Activated naive CD8-positive, alpha-beta T cell treated with anti-CD3 and anti-CD28 coated beads, Interleukin-2, amount 50 U/mL, for 24 hours (primary cell): ENCODE measurements at regions not wholly inside any gene's neighbourhood (a gene's known extent, or its start where the extent isn't known, plus 50 kb on each side); places are given as distances from the start of the nearest gene placed in this dataset.
"Not testable (repeated sequence)": the region's sequence is repeated elsewhere in the genome, so short reads cannot be mapped to it uniquely, and the experiment has no call there.

Experiments used
- ATAC-seq: fragments of 150-1000 bp; cut with Tn5 transposase; one replicate; pipeline ENCODE4 v1.10.0; 2021
- DNase-seq: peaks from one replicate; pipeline ENCODE4 v3.0.0; 2021
- H3K27ac Mint-ChIP-seq: one replicate; pipeline ENCODE4 v1.8.0; 2021; ENCODE audit warnings: mild to moderate bottlenecking, mixed read lengths
- H3K27me3 Mint-ChIP-seq: one replicate; pipeline ENCODE4 v1.8.0; 2021; ENCODE audit warnings: mixed read lengths
- H3K36me3 Mint-ChIP-seq: one replicate; pipeline ENCODE4 v1.8.0; 2021; ENCODE audit warnings: low read depth, mixed read lengths
- H3K4me1 Mint-ChIP-seq: one replicate; pipeline ENCODE4 v1.8.0; 2021; ENCODE audit warnings: mixed read lengths
- H3K4me3 Mint-ChIP-seq: one replicate; pipeline ENCODE4 v1.8.0; 2021; ENCODE audit warnings: mild to moderate bottlenecking, moderate library complexity, mixed read lengths
- H3K9me3 Mint-ChIP-seq: one replicate; pipeline ENCODE4 v1.8.0; 2021; ENCODE audit warnings: mixed read lengths

- H3K9me3 Mint-ChIP-seq, result no peaks in the 10 kb centered on the region
- no peaks in the 10 kb centered on the region for H3K4me1 Mint-ChIP-seq
- no peak overlapping the region for H3K4me3 Mint-ChIP-seq
- H3K27ac Mint-ChIP-seq, result no peak overlapping the region
- ATAC-seq (no peak), DNase-seq (no peak)
- H3K27me3 Mint-ChIP-seq, result no peaks in the 10 kb centered on the region
- H3K36me3 Mint-ChIP-seq, result no peaks in the 10 kb centered on the region
These were observed 2001.9 kb upstream of the C9orf72 start for GRCh38 chr9:29575219-29575618.

- Mint-ChIP-seq H3K4me1 (no peaks in the 10 kb centered on the region), H3K4me3 (no peak overlapping the region), H3K27me3 (no peaks in the 10 kb centered on the region)
These were observed 2015.1 kb upstream of the C9orf72 start for GRCh38 chr9:29588361-29588760.

GRCh38 chr9:29609282-29609681 lies 2036.0 kb upstream of the C9orf72 start:
- Mint-ChIP-seq H3K4me3 (no peak overlapping the region), H3K4me1 (no peaks in the 10 kb centered on the region), H3K27me3 (no peaks in the 10 kb centered on the region), H3K36me3 (no peaks in the 10 kb centered on the region), H3K27ac (no peak overlapping the region), H3K9me3 (peaks cover 18% of the 10 kb centered on the region)
- DNase-seq (no peak), ATAC-seq (no peak)

More at GRCh38 chr9:29588361-29588760, 2015.1 kb upstream of the C9orf72 start:
- H3K9me3 Mint-ChIP-seq, result peaks cover 11% of the 10 kb centered on the region
- no peak overlapping the region for H3K27ac Mint-ChIP-seq
- DNase-seq (no peak), ATAC-seq (no peak)
- H3K36me3 Mint-ChIP-seq, result no peaks in the 10 kb centered on the region

- no peak for DNase-seq
- H3K9me3 Mint-ChIP-seq, result peaks cover 9% of the 10 kb centered on the region
- no peaks in the 10 kb centered on the region for H3K27me3 Mint-ChIP-seq
- H3K4me3 Mint-ChIP-seq, result no peak overlapping the region
- no peak overlapping the region for H3K27ac Mint-ChIP-seq
- no peaks in the 10 kb centered on the region for H3K36me3 Mint-ChIP-seq
- ATAC-seq, result no peak
- H3K4me1 Mint-ChIP-seq, result no peaks in the 10 kb centered on the region
These were observed 2040.5 kb upstream of the C9orf72 start for GRCh38 chr9:29613773-29614172.

- Mint-ChIP-seq H3K27ac (no peak overlapping the region), H3K36me3 (no peaks in the 10 kb centered on the region), H3K27me3 (no peaks in the 10 kb centered on the region), H3K4me1 (no peaks in the 10 kb centered on the region), H3K4me3 (no peak overlapping the region), H3K9me3 (no peaks in the 10 kb centered on the region)
- no peak for DNase-seq
- ATAC-seq, result no peak
These were observed 2043.6 kb upstream of the C9orf72 start for GRCh38 chr9:29616844-29617243.

- no peak overlapping the region for H3K4me3 Mint-ChIP-seq
- no peak for DNase-seq
- H3K27ac Mint-ChIP-seq, result no peak overlapping the region
- ATAC-seq, result no peak
- H3K27me3 Mint-ChIP-seq, result no peaks in the 10 kb centered on the region
- H3K4me1 Mint-ChIP-seq, result no peaks in the 10 kb centered on the region
- peaks cover 1% of the 10 kb centered on the region for H3K36me3 Mint-ChIP-seq
- peaks cover 16% of the 10 kb centered on the region for H3K9me3 Mint-ChIP-seq
These were observed 2052.0 kb upstream of the C9orf72 start for GRCh38 chr9:29625292-29625731.

GRCh38 chr9:29625931-29626330 lies 2052.7 kb upstream of the C9orf72 start:
- DNase-seq (no peak), ATAC-seq (no peak)
- Mint-ChIP-seq H3K36me3 (peaks cover 1% of the 10 kb centered on the region), H3K4me3 (no peak overlapping the region), H3K9me3 (peaks cover 16% of the 10 kb centered on the region), H3K27ac (no peak overlapping the region), H3K4me1 (no peaks in the 10 kb centered on the region), H3K27me3 (no peaks in the 10 kb centered on the region)

- H3K27me3 Mint-ChIP-seq, H3K4me1 Mint-ChIP-seq, H3K27ac Mint-ChIP-seq, H3K4me3 Mint-ChIP-seq, DNase-seq, H3K36me3 Mint-ChIP-seq, ATAC-seq: not testable (repeated sequence)
- H3K9me3 Mint-ChIP-seq, result peaks cover 12% of the 10 kb centered on the region
These were observed 2055.6 kb upstream of the C9orf72 start for GRCh38 chr9:29628856-29629255.

- no peaks in the 10 kb centered on the region for H3K4me1 Mint-ChIP-seq
- DNase-seq (no peak), ATAC-seq (no peak)
- no peaks in the 10 kb centered on the region for H3K27me3 Mint-ChIP-seq
- no peaks in the 10 kb centered on the region for H3K36me3 Mint-ChIP-seq
- H3K27ac Mint-ChIP-seq, result no peak overlapping the region
- H3K9me3 Mint-ChIP-seq, result no peaks in the 10 kb centered on the region
- no peak overlapping the region for H3K4me3 Mint-ChIP-seq
These were observed 2064.4 kb upstream of the C9orf72 start for GRCh38 chr9:29637471-29638237.

- H3K4me1 Mint-ChIP-seq, result no peaks in the 10 kb centered on the region
- no peaks in the 10 kb centered on the region for H3K9me3 Mint-ChIP-seq
- no peaks in the 10 kb centered on the region for H3K27me3 Mint-ChIP-seq
- DNase-seq (no peak), ATAC-seq (no peak)
- no peak overlapping the region for H3K4me3 Mint-ChIP-seq
- no peak overlapping the region for H3K27ac Mint-ChIP-seq
- no peaks in the 10 kb centered on the region for H3K36me3 Mint-ChIP-seq
These were observed 2067.2 kb upstream of the C9orf72 start for GRCh38 chr9:29640507-29640906.

GRCh38 chr9:29644514-29644913 lies 2071.2 kb upstream of the C9orf72 start:
- H3K4me3 Mint-ChIP-seq, result no peak overlapping the region
- ATAC-seq, result no peak

GRCh38 chr9:29647451-29647850 lies 2074.2 kb upstream of the C9orf72 start:
- ATAC-seq (no peak), DNase-seq (no peak)
- Mint-ChIP-seq H3K27me3 (no peaks in the 10 kb centered on the region), H3K27ac (no peak overlapping the region), H3K9me3 (peaks cover 3% of the 10 kb centered on the region), H3K36me3 (no peaks in the 10 kb centered on the region), H3K4me3 (no peak overlapping the region), H3K4me1 (no peaks in the 10 kb centered on the region)

More at GRCh38 chr9:29644514-29644913, 2071.2 kb upstream of the C9orf72 start:
- Mint-ChIP-seq H3K27ac (no peak overlapping the region), H3K27me3 (no peaks in the 10 kb centered on the region), H3K36me3 (no peaks in the 10 kb centered on the region), H3K9me3 (peaks cover 3% of the 10 kb centered on the region), H3K4me1 (no peaks in the 10 kb centered on the region)
- DNase-seq, result no peak

GRCh38 chr9:29648132-29648531 lies 2074.9 kb upstream of the C9orf72 start:
- no peak overlapping the region for H3K4me3 Mint-ChIP-seq
- H3K27ac Mint-ChIP-seq, result no peak overlapping the region
- peaks cover 3% of the 10 kb centered on the region for H3K9me3 Mint-ChIP-seq
- H3K27me3 Mint-ChIP-seq, result no peaks in the 10 kb centered on the region
- no peaks in the 10 kb centered on the region for H3K4me1 Mint-ChIP-seq
- no peak for ATAC-seq
- DNase-seq, result no peak
- H3K36me3 Mint-ChIP-seq, result no peaks in the 10 kb centered on the region

- Mint-ChIP-seq H3K27me3 (no peaks in the 10 kb centered on the region), H3K36me3 (no peaks in the 10 kb centered on the region), H3K9me3 (peaks cover 3% of the 10 kb centered on the region), H3K4me1 (no peaks in the 10 kb centered on the region), H3K4me3 (no peak overlapping the region), H3K27ac (no peak overlapping the region)
- no peak for ATAC-seq
- DNase-seq, result no peak
These were observed 2075.3 kb upstream of the C9orf72 start for GRCh38 chr9:29648601-29649000.

GRCh38 chr9:29656641-29657406 lies 2083.5 kb upstream of the C9orf72 start:
- no peaks in the 10 kb centered on the region for H3K27me3 Mint-ChIP-seq
- ATAC-seq (no peak), DNase-seq (no peak)
- peaks cover 3% of the 10 kb centered on the region for H3K9me3 Mint-ChIP-seq
- no peak overlapping the region for H3K27ac Mint-ChIP-seq
- no peaks in the 10 kb centered on the region for H3K36me3 Mint-ChIP-seq
- no peak overlapping the region for H3K4me3 Mint-ChIP-seq
- H3K4me1 Mint-ChIP-seq, result no peaks in the 10 kb centered on the region
